Stimulated activated CD4-positive, alpha-beta T cell treated with anti-CD3 and anti-CD28 coated beads, Interleukin-4, amount 100 ng/mL, for 4 hours (primary cell): ENCODE measurements at regions not wholly inside any gene's neighbourhood (a gene's known extent, or its start where the extent isn't known, plus 50 kb on each side); places are given as distances from the start of the nearest gene placed in this dataset.
"Not testable (repeated sequence)": the region's sequence is repeated elsewhere in the genome, so short reads cannot be mapped to it uniquely, and the experiment has no call there.

ENCODE experiments used
- DNase-seq, 2 experiments: peaks; one replicate each; pipeline ENCODE4 v3.0.0-alpha.2; 2020

GRCh38 chr15:87527875-87528274 lies 728.7 kb downstream of the NTRK3 start:
- DNase-seq, result no peak

GRCh38 chr15:87527416-87527815 lies 729.1 kb downstream of the NTRK3 start:
- no peak for DNase-seq

DNA sequence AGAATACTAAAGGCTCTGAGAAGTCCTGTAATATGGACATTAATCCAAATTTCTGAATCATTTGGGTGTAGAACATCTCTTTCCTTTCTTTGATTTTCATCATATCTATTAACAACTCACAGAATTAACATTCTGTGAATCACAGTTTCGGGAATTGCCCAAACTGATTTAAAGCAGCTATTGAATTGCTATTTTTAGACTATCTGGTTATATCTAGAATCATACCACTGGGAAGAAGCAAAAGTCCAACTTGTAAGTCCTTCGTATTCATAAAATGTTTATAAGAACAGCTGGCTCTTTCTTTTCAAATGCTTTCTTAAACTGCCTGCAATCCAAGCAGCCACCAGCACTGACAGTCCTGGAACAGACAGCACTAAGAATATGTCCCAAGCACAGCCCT lies 733.0 kb downstream of the NTRK3 start:
- no peak for DNase-seq

- DNase-seq, result no peak
Measured at GRCh38 chr15:87522997-87523396, 733.5 kb downstream of the NTRK3 start.

DNA sequence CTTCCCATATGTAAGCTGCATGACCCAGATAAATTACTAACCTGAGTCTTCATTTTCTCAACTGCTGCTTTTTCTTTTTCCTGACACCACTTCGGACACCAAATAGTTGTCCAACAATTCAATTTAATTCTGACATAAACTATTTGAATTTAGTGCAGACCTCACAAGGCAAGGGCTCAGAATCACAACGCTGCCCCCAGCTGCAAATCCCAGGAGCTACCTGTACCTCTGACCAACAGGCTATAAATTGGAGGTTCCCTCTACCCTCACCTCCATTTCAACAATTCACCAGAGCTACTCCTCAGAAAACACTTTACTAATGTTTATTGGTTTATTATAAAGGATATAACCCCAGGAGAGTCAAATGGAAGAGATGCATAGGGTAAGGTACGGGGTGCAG lies 737.6 kb downstream of the NTRK3 start:
- DNase-seq, result no peak

GRCh38 chr15:87508086-87508485 lies 748.5 kb downstream of the NTRK3 start:
- DNase-seq, result no peak

- no peak for DNase-seq
Measured at GRCh38 chr15:87502173-87502572, 754.4 kb downstream of the NTRK3 start.

DNA sequence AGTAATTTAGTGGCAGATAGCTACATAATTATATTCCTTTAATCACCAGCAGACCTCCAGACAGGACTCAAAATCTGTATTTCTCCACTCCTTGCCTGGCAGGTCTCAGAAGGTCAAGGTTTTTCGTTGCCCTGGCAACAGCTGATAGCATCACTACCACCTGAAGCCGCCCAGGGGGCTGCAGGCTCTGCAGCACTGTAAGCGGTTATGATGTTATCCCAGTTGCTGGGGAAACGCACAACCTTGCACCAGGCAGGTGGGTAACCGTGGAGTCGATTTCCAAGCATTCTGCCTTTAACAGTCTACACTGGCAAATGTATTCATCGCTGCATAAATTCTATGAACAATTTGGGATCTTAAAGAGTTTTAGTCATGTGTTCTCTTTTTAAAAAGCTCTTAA lies 756.3 kb downstream of the NTRK3 start:
- DNase-seq, result no peak

DNA sequence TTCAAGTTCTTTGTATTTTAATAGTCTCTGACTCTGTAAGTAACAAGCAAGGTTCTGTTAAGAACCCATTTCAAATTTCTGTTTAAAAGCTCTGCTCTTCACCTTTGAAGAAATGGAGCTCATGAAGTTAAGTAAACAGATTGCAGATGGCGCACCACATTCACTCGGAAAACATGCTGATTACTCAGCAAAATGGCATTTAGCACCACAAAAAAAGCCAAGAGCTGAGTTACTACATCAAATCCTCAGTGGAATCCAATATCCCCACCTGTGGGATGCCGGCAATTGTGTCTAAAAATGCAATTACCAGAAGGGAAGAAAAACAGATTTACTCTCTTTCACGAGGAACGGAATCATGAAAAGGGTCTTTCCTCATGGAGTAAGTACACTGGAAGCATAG lies 758.0 kb downstream of the NTRK3 start:
- no peak for DNase-seq

- no peak for DNase-seq
Measured at GRCh38 chr15:87496795-87497194, 759.7 kb downstream of the NTRK3 start.

- no peak for DNase-seq
Measured at GRCh38 chr15:87496109-87496508, 760.4 kb downstream of the NTRK3 start.

GRCh38 chr15:87493803-87494202 lies 762.7 kb downstream of the NTRK3 start:
- no peak for DNase-seq

DNA sequence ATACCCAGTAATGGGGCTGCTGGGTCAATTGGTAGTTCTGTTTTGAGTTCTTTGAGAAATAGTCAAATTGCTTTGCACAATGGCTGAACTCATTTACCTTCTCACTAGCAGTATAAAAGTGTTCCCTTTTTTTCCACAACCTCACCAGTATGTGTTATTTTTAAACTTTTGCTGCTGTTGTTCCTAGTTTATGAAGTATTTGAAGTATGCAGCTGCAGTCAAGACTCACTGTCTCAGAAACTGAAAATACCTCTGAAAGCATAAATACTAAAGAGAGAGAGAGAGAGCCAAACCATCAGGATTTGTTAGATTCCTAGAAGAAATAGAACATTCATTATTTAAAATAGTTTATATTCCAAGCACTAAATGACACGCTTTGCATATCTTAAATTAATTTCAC lies 764.2 kb downstream of the NTRK3 start:
- no peak for DNase-seq

DNA sequence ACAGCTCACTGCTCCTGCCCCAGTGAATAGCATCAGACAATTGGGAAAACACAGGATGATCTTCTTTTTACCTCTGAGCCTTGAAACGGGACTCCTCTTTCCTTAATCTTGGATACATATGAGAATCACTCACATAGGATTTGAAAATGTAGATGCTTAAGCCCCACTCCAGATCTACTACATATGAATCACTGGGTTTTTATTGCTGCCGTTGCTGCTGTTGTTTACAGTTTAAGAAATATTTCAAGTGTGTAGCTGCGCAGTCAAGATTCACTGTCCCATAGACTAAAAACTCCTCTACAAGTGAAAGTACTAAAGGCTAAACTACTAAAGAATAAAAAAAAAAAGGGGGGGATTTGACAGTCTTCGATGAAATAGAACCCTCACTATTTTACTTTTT lies 765.9 kb downstream of the NTRK3 start:
- DNase-seq, result no peak

DNA sequence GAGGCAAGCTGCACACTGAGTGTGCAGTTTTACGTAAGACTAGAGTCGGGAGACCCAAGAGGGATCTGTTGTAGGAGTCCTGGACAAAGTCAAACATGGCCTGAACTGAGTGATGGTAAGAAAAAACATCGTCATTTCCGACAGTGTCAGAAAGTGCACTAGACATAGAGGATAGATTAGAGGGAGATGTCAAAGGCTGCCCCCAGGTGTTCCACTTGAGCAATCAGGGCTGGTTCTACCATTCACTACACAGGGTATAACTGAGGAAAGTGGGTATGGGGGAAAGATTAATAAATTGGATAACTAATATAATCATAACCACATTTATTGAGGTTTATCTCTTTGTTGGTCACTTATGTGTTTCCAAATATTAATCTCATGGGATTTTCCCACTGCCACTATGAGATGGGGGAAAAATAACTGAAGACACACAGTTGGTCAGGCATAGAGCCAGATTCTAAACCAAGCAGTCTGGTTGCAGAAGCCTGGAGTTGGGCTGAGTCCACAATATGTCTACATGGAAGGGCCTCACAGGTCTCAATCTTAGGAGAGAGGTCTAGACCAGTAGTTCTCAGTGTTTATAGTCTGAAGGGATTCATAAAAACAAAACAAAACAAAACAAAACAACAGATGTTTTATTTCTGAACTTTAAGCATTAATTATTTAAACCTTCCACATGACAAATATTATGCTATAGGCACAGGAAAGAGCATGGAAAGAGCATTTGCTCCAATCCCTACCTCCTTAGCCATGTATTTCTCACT lies 766.5 kb downstream of the NTRK3 start:
- no peak for DNase-seq

DNA sequence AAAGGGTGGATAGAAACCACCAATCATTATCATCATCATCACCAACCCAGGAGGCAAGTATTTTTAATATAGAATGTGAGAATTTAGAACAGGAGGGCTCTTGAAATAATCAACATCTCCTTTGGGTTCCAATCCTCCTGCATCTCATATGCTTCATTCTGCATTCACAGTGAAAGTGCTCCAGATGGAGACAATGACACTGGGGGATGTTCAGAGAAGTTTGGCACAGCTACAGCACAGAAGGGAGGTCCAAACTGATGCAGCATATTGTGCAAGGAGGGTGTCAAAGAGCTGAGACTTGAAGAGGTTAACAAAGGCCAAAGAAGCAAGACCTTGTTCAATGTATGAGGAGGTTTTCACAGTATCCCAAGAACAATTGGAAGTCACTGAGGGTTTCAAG lies 767.1 kb downstream of the NTRK3 start:
- no peak for DNase-seq

DNA sequence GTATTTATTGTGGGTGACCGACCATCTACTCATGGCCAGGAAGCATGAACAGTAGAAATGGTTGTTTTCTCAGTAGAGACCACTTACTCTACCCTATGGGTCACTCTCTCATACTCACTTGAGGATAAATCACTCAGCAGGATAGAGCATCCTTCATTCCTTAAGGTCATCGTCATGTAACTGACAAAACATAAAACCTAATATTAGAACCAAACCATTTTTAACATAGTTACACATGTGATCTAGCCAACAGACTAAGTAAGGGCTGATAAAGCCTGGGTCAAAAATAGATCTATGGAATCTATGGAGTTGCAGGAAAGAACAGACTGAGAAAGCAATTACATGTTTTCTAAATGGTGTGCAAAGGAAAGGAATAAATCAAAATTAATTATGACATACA lies 769.1 kb downstream of the NTRK3 start:
- no peak for DNase-seq

DNA sequence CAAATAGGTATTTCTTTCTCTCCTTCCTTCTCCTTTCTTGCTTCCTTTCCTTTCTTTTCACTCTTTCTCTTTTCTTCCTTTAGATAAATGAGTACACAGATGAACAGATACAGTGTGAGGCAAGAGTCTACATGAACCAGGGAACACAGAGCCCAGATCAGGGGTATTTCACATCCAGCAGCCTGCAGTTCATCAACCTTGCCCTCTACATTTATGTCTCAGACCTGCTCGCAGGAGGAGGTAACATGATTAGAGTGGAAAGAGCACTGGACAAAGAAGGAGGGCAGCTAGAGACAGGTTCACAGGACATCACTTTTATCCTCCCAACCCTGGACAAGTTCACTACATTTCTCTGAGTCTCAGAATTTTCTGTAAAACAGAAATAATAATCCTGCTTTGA lies 773.1 kb downstream of the NTRK3 start:
- DNase-seq, result no peak

- DNase-seq, result no peak
Measured at GRCh38 chr15:87481126-87481525, 775.4 kb downstream of the NTRK3 start.

DNA sequence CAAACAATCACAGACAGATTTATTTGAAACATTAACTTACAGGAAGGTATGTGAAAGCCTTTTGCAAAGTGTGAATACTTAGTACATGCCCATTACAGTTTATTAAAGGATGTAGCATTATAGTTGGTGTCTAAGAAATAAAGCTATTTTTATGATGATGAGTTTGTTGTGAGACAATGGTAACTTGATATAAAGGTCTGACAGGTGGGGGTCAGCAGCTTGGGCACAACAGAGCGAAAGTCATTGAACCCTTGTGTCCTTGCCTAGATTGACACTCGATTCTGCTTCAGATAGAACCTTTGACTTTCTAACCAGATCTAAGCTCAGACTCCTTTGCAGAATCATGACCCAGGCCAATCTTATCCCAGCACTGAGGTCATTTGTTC lies 777.9 kb downstream of the NTRK3 start:
- DNase-seq, result no peak

- no peak for DNase-seq
Measured at GRCh38 chr15:87477737-87478686, 778.5 kb downstream of the NTRK3 start.

GRCh38 chr15:87477026-87477425 lies 779.5 kb downstream of the NTRK3 start:
- DNase-seq, result no peak

DNA sequence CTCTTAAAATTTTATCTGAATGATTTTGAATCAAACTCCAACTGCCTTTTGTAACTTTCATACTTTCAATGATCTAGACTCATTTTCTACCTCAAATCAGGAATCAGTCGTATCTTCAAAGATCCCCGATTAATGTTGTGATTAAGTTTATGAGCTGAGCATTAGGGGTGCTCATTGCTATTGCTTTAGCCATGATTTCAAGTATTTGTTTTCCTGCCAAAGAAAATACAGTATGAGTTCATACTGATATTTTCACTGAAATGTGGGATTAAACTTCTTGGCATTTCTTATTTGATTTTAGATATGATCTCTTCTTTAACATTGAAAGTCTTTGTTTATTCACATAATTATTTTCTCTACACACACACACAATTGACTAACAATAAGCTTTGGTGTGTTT lies 785.6 kb downstream of the NTRK3 start:
- DNase-seq, result no peak

DNA sequence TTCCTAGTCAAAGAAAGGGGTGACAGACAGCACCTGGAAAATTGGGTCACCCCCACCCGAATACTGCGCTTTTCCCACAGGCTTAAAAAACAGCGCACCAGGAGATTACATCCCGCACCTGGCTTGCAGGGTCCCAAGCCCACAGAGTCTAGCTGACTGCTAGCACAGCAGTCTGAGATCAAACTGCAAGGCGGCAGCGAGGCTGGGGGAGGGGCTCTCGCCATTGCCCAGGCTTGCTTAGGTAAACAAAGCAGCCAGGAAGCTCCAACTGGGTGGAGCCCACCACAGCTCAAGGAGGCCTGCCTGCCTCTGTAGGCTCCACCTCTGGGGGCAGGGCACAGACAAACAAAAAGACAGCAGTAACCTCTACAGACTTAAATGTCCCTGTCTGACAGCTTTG lies 792.6 kb downstream of the NTRK3 start:
- not testable (repeated sequence) for DNase-seq
